ENCODE measurements at regions not wholly inside any gene's neighbourhood (a gene's known extent, or its start where the extent isn't known, plus 50 kb on each side); places are given as distances from the start of the nearest gene placed in this dataset.

GRCh38 chr3:13166243-13167063 is 93.2 kb upstream of the IQSEC1 start:
- TF ChIP-seq, protein P1, sequence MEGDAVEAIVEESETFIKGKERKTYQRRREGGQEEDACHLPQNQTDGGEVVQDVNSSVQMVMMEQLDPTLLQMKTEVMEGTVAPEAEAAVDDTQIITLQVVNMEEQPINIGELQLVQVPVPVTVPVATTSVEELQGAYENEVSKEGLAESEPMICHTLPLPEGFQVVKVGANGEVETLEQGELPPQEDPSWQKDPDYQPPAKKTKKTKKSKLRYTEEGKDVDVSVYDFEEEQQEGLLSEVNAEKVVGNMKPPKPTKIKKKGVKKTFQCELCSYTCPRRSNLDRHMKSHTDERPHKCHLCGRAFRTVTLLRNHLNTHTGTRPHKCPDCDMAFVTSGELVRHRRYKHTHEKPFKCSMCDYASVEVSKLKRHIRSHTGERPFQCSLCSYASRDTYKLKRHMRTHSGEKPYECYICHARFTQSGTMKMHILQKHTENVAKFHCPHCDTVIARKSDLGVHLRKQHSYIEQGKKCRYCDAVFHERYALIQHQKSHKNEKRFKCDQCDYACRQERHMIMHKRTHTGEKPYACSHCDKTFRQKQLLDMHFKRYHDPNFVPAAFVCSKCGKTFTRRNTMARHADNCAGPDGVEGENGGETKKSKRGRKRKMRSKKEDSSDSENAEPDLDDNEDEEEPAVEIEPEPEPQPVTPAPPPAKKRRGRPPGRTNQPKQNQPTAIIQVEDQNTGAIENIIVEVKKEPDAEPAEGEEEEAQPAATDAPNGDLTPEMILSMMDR (IDR thresholded peaks at IDR 0.05; ENCODE audit: insufficient read depth, low read length, severe bottlenecking): no peak
- no peak for DNase-seq (ENCODE audit: low read depth)
- Histone ChIP-seq H3K27me3 (ENCODE audit: control insufficient read depth, insufficient read depth, low read length) (no peaks in the 10 kb centered on the region), H3K4me3 (ENCODE audit: low read depth, low read length) (no peak overlapping the region), H3K36me3 (ENCODE audit: control insufficient read depth, insufficient read depth, low read length) (no peaks in the 10 kb centered on the region)
- FAIRE-seq: no peak

DNA sequence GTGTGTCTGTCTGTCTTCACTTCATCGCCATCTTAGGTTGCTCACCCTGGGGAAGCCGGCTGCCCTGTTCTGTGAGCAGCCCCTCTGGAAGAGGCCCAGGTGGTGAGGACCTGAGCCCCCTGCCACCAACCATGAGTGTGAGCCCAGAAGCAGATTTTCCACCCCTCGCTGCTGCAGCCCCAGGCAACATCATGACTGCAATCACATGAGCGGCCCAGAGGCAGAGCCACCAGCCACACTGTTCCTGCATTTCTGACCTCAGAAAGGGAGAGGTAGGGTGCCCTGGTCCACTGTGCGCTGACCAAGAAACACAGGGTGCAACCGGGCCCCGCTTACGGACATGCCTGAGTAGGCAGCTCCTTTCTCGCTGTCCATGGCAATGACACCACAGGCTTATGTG is 92.3 kb upstream of the IQSEC1 start:
- Histone ChIP-seq H3K36me3 (ENCODE audit: control insufficient read depth, insufficient read depth, low read length) (no peaks in the 10 kb centered on the region), H3K4me3 (ENCODE audit: low read depth, low read length) (no peak overlapping the region), H3K27me3 (ENCODE audit: control insufficient read depth, insufficient read depth, low read length) (no peaks in the 10 kb centered on the region)
- no peak for FAIRE-seq
- no peak for DNase-seq (ENCODE audit: low read depth)
- TF ChIP-seq, protein P1 (IDR thresholded peaks at IDR 0.05; ENCODE audit: insufficient read depth, low read length, severe bottlenecking): no peak

DNA sequence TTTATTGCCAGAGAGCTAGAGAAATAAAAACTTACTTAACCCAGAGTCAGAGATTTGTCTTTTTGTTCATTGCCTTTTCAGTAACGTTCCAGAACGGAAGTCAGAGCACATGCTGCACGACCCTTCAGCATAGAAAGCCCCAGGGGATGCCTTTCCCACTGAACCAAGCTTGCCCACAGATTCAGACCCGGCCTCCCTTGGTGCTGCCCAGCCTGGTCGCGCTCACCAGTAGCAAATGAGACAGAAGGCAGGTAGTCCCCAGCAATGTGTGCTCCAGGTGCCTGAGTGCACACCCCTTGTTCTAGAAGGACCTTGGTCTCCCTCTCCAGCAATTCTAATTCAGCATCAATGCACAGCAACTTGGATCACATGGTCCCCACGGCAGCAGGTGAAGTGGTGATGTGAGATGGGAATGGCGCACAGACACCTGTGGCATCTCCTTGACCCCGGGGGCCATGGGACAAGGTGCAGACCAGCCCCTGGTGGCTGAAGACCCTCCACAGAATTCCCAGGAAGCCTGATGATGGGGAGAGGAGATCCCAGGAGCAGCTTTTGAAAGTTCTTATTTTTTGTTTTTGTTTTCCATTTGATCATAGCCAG is 91.8 kb upstream of the IQSEC1 start:
- H3K27me3 ChIP-seq (ENCODE audit: control insufficient read depth, insufficient read depth, low read length): no peaks in the 10 kb centered on the region
- H3K4me3 ChIP-seq (ENCODE audit: low read depth, low read length): no peak overlapping the region
- no peaks in the 10 kb centered on the region for H3K36me3 ChIP-seq (ENCODE audit: control insufficient read depth, insufficient read depth, low read length)
- TF ChIP-seq, protein P1 (IDR thresholded peaks at IDR 0.05; ENCODE audit: insufficient read depth, low read length, severe bottlenecking): no peak
- DNase-seq (ENCODE audit: low read depth) (no peak), FAIRE-seq (no peak)

GRCh38 chr3:13163848-13164382 is 90.7 kb upstream of the IQSEC1 start:
- Histone ChIP-seq H3K36me3 (ENCODE audit: control insufficient read depth, insufficient read depth, low read length) (no peaks in the 10 kb centered on the region), H3K27me3 (ENCODE audit: control insufficient read depth, insufficient read depth, low read length) (no peaks in the 10 kb centered on the region), H3K4me3 (ENCODE audit: low read depth, low read length) (no peak overlapping the region)
- FAIRE-seq: no peak
- TF ChIP-seq, protein P1 (IDR thresholded peaks at IDR 0.05; ENCODE audit: insufficient read depth, low read length, severe bottlenecking): no peak
- DNase-seq (ENCODE audit: low read depth): no peak

DNA sequence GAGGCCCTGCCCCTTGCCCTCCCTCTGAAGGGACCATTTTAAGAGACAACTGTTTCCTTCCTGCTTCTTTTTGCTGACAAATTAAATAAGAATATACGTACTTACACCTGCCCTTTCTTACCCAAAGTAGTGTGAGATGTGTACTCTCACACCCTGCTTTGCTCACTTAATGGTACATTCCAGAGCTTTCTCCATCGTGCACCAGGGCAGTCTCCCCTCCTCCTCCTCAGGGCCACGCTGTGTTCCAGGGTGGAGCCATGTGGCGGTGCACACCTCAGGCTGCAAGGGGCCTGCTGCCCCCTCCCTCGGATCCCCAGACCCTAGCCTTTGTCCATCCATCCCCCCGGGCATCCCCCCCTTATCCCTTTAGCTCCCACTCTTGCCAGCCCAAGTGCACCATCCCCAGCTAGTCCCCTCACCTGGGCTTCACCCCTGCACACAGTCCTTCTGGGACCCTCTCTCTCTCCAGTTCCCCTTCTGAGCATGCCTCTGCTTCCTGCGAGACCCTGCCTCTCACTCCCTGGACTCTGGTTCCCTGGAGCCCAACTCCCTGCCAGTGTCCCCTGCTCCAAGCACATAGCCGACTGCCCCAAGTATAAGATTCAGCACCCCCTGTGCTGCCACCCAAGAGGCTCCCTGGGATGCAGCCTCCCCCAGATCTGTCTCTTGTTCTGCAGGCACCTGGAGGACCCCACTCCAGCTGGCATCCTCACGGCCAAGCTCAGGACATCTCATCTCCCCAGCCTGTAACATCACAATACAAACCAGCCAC is 89.5 kb upstream of the IQSEC1 start:
- no peak overlapping the region for H3K4me3 ChIP-seq (ENCODE audit: low read depth, low read length)
- DNase-seq (ENCODE audit: low read depth) (no peak), FAIRE-seq (no peak)
- TF ChIP-seq, protein P1 (IDR thresholded peaks at IDR 0.05; ENCODE audit: insufficient read depth, low read length, severe bottlenecking): no peak
- H3K36me3 ChIP-seq (ENCODE audit: control insufficient read depth, insufficient read depth, low read length): no peaks in the 10 kb centered on the region
- no peaks in the 10 kb centered on the region for H3K27me3 ChIP-seq (ENCODE audit: control insufficient read depth, insufficient read depth, low read length)
